IMR-90 (cell line): ENCODE measurements at regions not wholly inside any gene's neighbourhood (a gene's known extent, or its start where the extent isn't known, plus 50 kb on each side); places are given as distances from the start of the nearest gene placed in this dataset.

ENCODE experiments used
- ATAC-seq: fragments of 200-7000 bp; cut with Tn5 transposase; 2 replicates; pipeline ENCODE4 v1.9.1; 2020; ENCODE audit warnings: low read depth, mild to moderate bottlenecking, moderate library complexity
- BruUV-seq: library from RNA; stranded (reverse); fragments of 400-500 nt; replicated peaks from 2 replicates; lab custom pipeline; 2021; lab: Mats Ljungman, UMichigan
- CTCF ChIA-PET: fragments of 300-600 bp; formaldehyde crosslinking; extraction: SDS; loops from one replicate; lab custom pipeline; 2021; ENCODE audit warnings: antibody characterized with exemption; lab: Yijun Ruan, JAX
- POLR2A ChIA-PET: fragments of 300-600 bp; sonication (Branson Sonifier 250); formaldehyde crosslinking; loops from one replicate; lab custom pipeline; 2022; ENCODE audit warnings: antibody characterized with exemption; ENCODE audit not compliant: unreplicated experiment; lab: Charles Lee
- DNase-seq: peaks from one replicate; pipeline ENCODE4 v3.0.0; 2013
- H2AFZ ChIP-seq: replicated peaks from 2 replicates; pipeline ENCODE3; 2013; ENCODE audit warnings: low read length, mild to moderate bottlenecking; ENCODE audit not compliant: poor library complexity
- H2AK5ac ChIP-seq: 2 replicates; pipeline ENCODE4 v1.6.1; 2013; ENCODE audit warnings: low read depth, low read length, inconsistent platforms
- H2AK9ac ChIP-seq: replicated peaks from 2 replicates; pipeline ENCODE3; 2013; ENCODE audit warnings: mild to moderate bottlenecking, low read depth, low read length, moderate library complexity; ENCODE audit not compliant: poor library complexity
- H2BK120ac ChIP-seq: 2 replicates; pipeline ENCODE4 v1.6.1; 2013; ENCODE audit warnings: low read depth, low read length, inconsistent platforms
- H2BK15ac ChIP-seq: 3 replicates; pipeline ENCODE4 v1.6.1; 2013; ENCODE audit warnings: low read depth, low read length, inconsistent platforms
- H2BK20ac ChIP-seq: 2 replicates; pipeline ENCODE4 v1.6.1; 2013; ENCODE audit warnings: low read depth, mild to moderate bottlenecking, inconsistent platforms, low read length, moderate library complexity
- H2BK5ac ChIP-seq: 2 replicates; pipeline ENCODE4 v1.6.1; 2013; ENCODE audit warnings: mild to moderate bottlenecking, low read depth, low read length, inconsistent platforms; ENCODE audit not compliant: poor library complexity, severe bottlenecking
- H3K14ac ChIP-seq: replicated peaks from 2 replicates; pipeline ENCODE4 v1.6.1; 2013; ENCODE audit warnings: low read depth, low read length, inconsistent platforms
- H3K18ac ChIP-seq: 2 replicates; pipeline ENCODE4 v1.6.1; 2013; ENCODE audit warnings: low read depth, low read length, control low read depth
- H3K23ac ChIP-seq: 2 replicates; pipeline ENCODE4 v1.6.1; 2013; ENCODE audit warnings: low read depth, low read length, inconsistent platforms
- H3K27ac ChIP-seq: 2 replicates; pipeline ENCODE4 v1.5.1; 2013; ENCODE audit warnings: mild to moderate bottlenecking, control low read depth, low read length; ENCODE audit not compliant: insufficient read depth
- H3K27me3 ChIP-seq: 2 replicates; pipeline ENCODE4 v1.6.1; 2013; ENCODE audit warnings: low read length; ENCODE audit not compliant: control insufficient read depth, insufficient read depth
- H3K36me3 ChIP-seq: 2 replicates; pipeline ENCODE4 v1.6.1; 2013; ENCODE audit warnings: low read length, mixed read lengths; ENCODE audit not compliant: control insufficient read depth, insufficient read depth
- H3K4ac ChIP-seq: 2 replicates; pipeline ENCODE4 v1.6.1; 2013; ENCODE audit warnings: low read depth, low read length, inconsistent platforms
- H3K4me1 ChIP-seq: 2 replicates; pipeline ENCODE4 v1.6.1; 2013; ENCODE audit warnings: low read length, mixed read lengths; ENCODE audit not compliant: control insufficient read depth, insufficient read depth
- H3K4me2 ChIP-seq: 2 replicates; pipeline ENCODE4 v1.6.1; 2013; ENCODE audit warnings: low read depth, mild to moderate bottlenecking, control low read depth, low read length, moderate library complexity
- H3K4me3 ChIP-seq: 2 replicates; pipeline ENCODE4 v1.5.1; 2013; ENCODE audit warnings: low read depth, mild to moderate bottlenecking, control low read depth, low read length, moderate library complexity; ENCODE audit not compliant: insufficient read depth
- H3K56ac ChIP-seq: 2 replicates; pipeline ENCODE4 v1.6.1; 2013; ENCODE audit warnings: low read length, inconsistent platforms; ENCODE audit not compliant: insufficient read depth; ENCODE audit errors: extremely low read depth
- H3K79me1 ChIP-seq, 2 experiments: 2 replicates each; pipeline ENCODE4 v1.6.1; 2013; ENCODE audit warnings: low read length in 2 of 2, inconsistent platforms in 1 of 2, low read depth in 1 of 2
- H3K9ac ChIP-seq: 2 replicates; pipeline ENCODE4 v1.6.1; 2013; ENCODE audit warnings: low read depth, low read length, control low read depth
- H3K9me1 ChIP-seq: 2 replicates; pipeline ENCODE4 v1.6.1; 2013; ENCODE audit warnings: low read length, inconsistent platforms; ENCODE audit not compliant: insufficient read depth
- H3K9me3 ChIP-seq: 2 replicates; pipeline ENCODE4 v1.6.1; 2013; ENCODE audit warnings: low read length; ENCODE audit not compliant: control insufficient read depth, insufficient read depth
- H4K20me1 ChIP-seq: 2 replicates; pipeline ENCODE4 v1.6.1; 2013; ENCODE audit warnings: low read length, inconsistent platforms; ENCODE audit not compliant: insufficient read depth
- H4K5ac ChIP-seq: 2 replicates; pipeline ENCODE4 v1.6.1; 2013; ENCODE audit warnings: mild to moderate bottlenecking, low read depth, low read length, control low read depth
- H4K8ac ChIP-seq, 2 experiments: 2 replicates each; pipeline ENCODE4 v1.6.1; 2013; ENCODE audit warnings: low read depth in 2 of 2, low read length in 2 of 2, control low read depth in 1 of 2, inconsistent platforms in 1 of 2
- H4K91ac ChIP-seq: 2 replicates; pipeline ENCODE4 v1.6.1; 2013; ENCODE audit warnings: low read depth, low read length, inconsistent platforms; ENCODE audit not compliant: insufficient read depth
- CHD1 ChIP-seq: IDR thresholded peaks from 2 replicates; pipeline ENCODE4 v1.6.1; 2012; ENCODE audit warnings: low read depth, low read length, improper control_type of control experiment
- ELK1 ChIP-seq: fragments of 150-350 bp; IDR thresholded peaks from 2 replicates; pipeline ENCODE4 v1.6.1; 2016; ENCODE audit warnings: low read depth, mild to moderate bottlenecking, low read length, moderate library complexity, borderline replicate concordance
- FOS ChIP-seq: fragments of 150-350 bp; IDR thresholded peaks from 2 replicates; pipeline ENCODE4 v1.6.1; 2016; ENCODE audit warnings: low read depth, low read length
- SMC3 ChIP-seq: fragments of 150-350 bp; IDR thresholded peaks from 2 replicates; pipeline ENCODE4 v1.6.1; 2016; ENCODE audit warnings: low read depth, mild to moderate bottlenecking, antibody characterized with exemption, low read length, moderate library complexity
- WGBS, 2 experiments: methylation state at CpG; one replicate each; pipeline versions ENCODE4 v1.1.5 to v1.1.7; 2013; ENCODE audit warnings: missing lambda C conversion rate in 2 of 2; ENCODE audit not compliant: insufficient read length in 1 of 2; ENCODE audit errors: extremely low coverage in 2 of 2; 5-methylcytosine and 5-hydroxymethylcytosine counted together
- dilution Hi-C: fragments of 300-500 bp; cut with HindIII; formaldehyde crosslinking; loops from one replicate; pipeline ENCODE4 v1.14.3; 2018; ENCODE audit warnings: low sequenced_read_pairs; ENCODE audit not compliant: unreplicated experiment
- in situ Hi-C: fragments of 300-500 bp; cut with MboI; formaldehyde crosslinking; loops from 3 replicates; pipeline ENCODE4 v1.14.3; 2019; ENCODE audit warnings: low sequenced_read_pairs, inconsistent platforms, mixed read lengths
- intact Hi-C: fragments of 100-400 bp; cut with micrococcal nuclease; formaldehyde crosslinking; loops from 2 replicates; pipeline ENCODE4 v1.10.0; 2022

- Histone ChIP-seq H3K9ac (peak overlapping the region; percentile 30), H3K4me1 (peaks cover 62% of the 10 kb centered on the region), H3K56ac (no peak overlapping the region), H2AK9ac (peak overlapping the region; percentile 58), H2AK5ac (peak overlapping the region; percentile 99), H4K91ac (peak overlapping the region; percentile 89), H2BK5ac (peak overlapping the region; percentile 68), H3K18ac (no peak overlapping the region; the same call in 1 of the 2 replicates), H4K5ac (no peak overlapping the region; the same call in 1 of the 2 replicates), H3K27me3 (no peaks in the 10 kb centered on the region), H3K9me1 (peaks cover 31% of the 10 kb centered on the region), H3K4me2 (no peak overlapping the region), H2BK120ac (peak overlapping the region; percentile 70), H4K20me1 (peaks cover 36% of the 10 kb centered on the region), H3K23ac (peak overlapping the region; percentile 93), H3K9me3 (0 out of 2 replicates have a peak, but pooled peaks cover 4% of the 10 kb centered on the region), H2AFZ (no peak overlapping the region), H2BK15ac (peak overlapping the region; percentile 58; the same call in 1 of the 3 replicates), H3K79me1 (peaks cover 29 to 81% of the 10 kb centered on the region in 2 experiments), H3K14ac (peak overlapping the region; percentile 72; the same call in 1 of the 2 replicates), H3K27ac (peak overlapping the region; percentile 58), H3K4ac (peak overlapping the region; percentile 88), H3K36me3 (peaks cover 40% of the 10 kb centered on the region), H4K8ac (peak overlapping the region; percentile 62 to 80; a peak in 2 of 4 replicates), H2BK20ac (0 out of 2 replicates have a peak overlapping the region, but pooled peaks have one; percentile 24), H3K4me3 (no peak overlapping the region)
- in situ Hi-C loops (no loop called here), dilution Hi-C loops (no loop called here), intact Hi-C loops (loop anchor here (5.0 kb wide), 1 partner anchor 32 kb away; no protein-coding TSS in a partner anchor)
- ChIA-PET CTCF (no interaction called here), POLR2A (no interaction called here)
- TF ChIP-seq ELK1: no peak
- TF ChIP-seq FOS: no peak
- no peak for TF ChIP-seq CHD1
- TF ChIP-seq SMC3: no peak
- DNase-seq: peak; percentile 58
- peak; percentile 43 for ATAC-seq
- 74% methylated on average over 10 of the region's 34 CpGs; no CpG with 5 or more reads in 1 of the 2 experiments for WGBS, 2 experiments
- BruUV-seq: no TSS peak
Measured at GRCh38 chr17:77409282-77410161, 268.8 kb downstream of the SEC14L1 start.
